ENCODE measurements at regions not wholly inside any gene's neighbourhood (a gene's known extent, or its start where the extent isn't known, plus 50 kb on each side); places are given as distances from the start of the nearest gene placed in this dataset.
"Not testable (repeated sequence)": the region's sequence is repeated elsewhere in the genome, so short reads cannot be mapped to it uniquely, and the experiment has no call there.

- TF ChIP-seq SP1 (IDR thresholded peaks at IDR 0.05), result no peak
- TF ChIP-seq CTBP1 (IDR thresholded peaks at IDR 0.05; ENCODE audit: borderline replicate concordance), result no peak
- no peak for TF ChIP-seq BHLHE40 (IDR thresholded peaks at IDR 0.05; ENCODE audit: borderline replicate concordance)
- no peak for TF ChIP-seq ZNF384 (IDR thresholded peaks at IDR 0.05)
- TF ChIP-seq TARDBP (IDR thresholded peaks at IDR 0.05), result no peak
- no peak for TF ChIP-seq SUZ12 (IDR thresholded peaks at IDR 0.05)
- no peak for TF ChIP-seq FOXK2 (IDR thresholded peaks at IDR 0.05)
- no peak for TF ChIP-seq NFRKB (IDR thresholded peaks at IDR 0.05)
- no peak for TF ChIP-seq FOXA1 (IDR thresholded peaks at IDR 0.05)
- TF ChIP-seq ARNT (IDR thresholded peaks at IDR 0.05), result no peak
- TF ChIP-seq, protein P1, sequence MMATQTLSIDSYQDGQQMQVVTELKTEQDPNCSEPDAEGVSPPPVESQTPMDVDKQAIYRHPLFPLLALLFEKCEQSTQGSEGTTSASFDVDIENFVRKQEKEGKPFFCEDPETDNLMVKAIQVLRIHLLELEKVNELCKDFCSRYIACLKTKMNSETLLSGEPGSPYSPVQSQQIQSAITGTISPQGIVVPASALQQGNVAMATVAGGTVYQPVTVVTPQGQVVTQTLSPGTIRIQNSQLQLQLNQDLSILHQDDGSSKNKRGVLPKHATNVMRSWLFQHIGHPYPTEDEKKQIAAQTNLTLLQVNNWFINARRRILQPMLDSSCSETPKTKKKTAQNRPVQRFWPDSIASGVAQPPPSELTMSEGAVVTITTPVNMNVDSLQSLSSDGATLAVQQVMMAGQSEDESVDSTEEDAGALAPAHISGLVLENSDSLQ (IDR thresholded peaks at IDR 0.05), result no peak
- no peak for TF ChIP-seq ELF4 (IDR thresholded peaks at IDR 0.05)
- no peak for TF ChIP-seq L3MBTL2 (conservative IDR thresholded peaks at IDR 0.05)
- no peak for DNase-seq (ENCODE audit: extremely low spot score)
- ChIA-PET POLR2A (no interaction called here), CTCF (no interaction called here)
These were observed 557.5 kb downstream of the GOLGA6L6 start for GRCh38 chr15:19984101-19984500.

- POLR2A ChIA-PET, result no interaction called here
- no peak for DNase-seq (ENCODE audit: extremely low spot score)
- no peak for TF ChIP-seq TARDBP (IDR thresholded peaks at IDR 0.05)
- CTCF ChIA-PET, result no interaction called here
These were observed 566.6 kb downstream of the GOLGA6L6 start for GRCh38 chr15:19974998-19975397.

DNA sequence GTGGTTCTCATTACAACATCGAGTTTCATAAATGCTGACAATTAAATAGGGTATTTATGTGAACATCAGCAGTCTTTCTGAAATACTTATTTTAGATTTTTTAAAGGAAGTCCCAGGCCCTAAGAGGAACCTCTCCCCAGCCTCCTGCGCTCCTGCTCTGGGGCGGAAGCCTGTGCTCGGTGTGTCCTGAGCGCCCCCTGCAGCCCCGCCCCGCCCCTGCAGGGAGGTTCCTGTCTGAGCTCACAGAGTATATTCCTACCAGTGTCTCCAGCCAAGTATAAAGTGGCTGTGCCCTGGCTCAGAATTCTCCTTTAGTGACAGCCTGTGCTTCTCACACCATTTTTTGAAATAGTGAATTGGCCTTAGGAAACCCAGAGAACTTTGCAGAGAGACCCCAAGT, 567.9 kb downstream of the GOLGA6L6 start:
- TF ChIP-seq CTBP1 (IDR thresholded peaks at IDR 0.05; ENCODE audit: borderline replicate concordance), result no peak
- no peak for TF ChIP-seq L3MBTL2 (conservative IDR thresholded peaks at IDR 0.05)
- no peak for TF ChIP-seq LEF1 (IDR thresholded peaks at IDR 0.05; ENCODE audit: borderline replicate concordance)
- no peak for TF ChIP-seq NFRKB (IDR thresholded peaks at IDR 0.05)
- no peak for TF ChIP-seq FOXM1 (IDR thresholded peaks at IDR 0.05; ENCODE audit: borderline replicate concordance)
- no peak for TF ChIP-seq TARDBP (IDR thresholded peaks at IDR 0.05)
- TF ChIP-seq FOXK2 (IDR thresholded peaks at IDR 0.05), result no peak
- TF ChIP-seq ZNF384 (IDR thresholded peaks at IDR 0.05), result no peak
- no peak for TF ChIP-seq ELF4 (IDR thresholded peaks at IDR 0.05)
- no peak for TF ChIP-seq SP1 (IDR thresholded peaks at IDR 0.05)
- no peak for TF ChIP-seq FOXA1 (IDR thresholded peaks at IDR 0.05)
- TF ChIP-seq ARNT (IDR thresholded peaks at IDR 0.05), result no peak
- no peak for TF ChIP-seq SUZ12 (IDR thresholded peaks at IDR 0.05)
- no peak for TF ChIP-seq HDGF (IDR thresholded peaks at IDR 0.05; ENCODE audit: borderline replicate concordance)
- TF ChIP-seq, protein P1 (IDR thresholded peaks at IDR 0.05), result no peak
- no peak for DNase-seq (ENCODE audit: extremely low spot score)
- POLR2A ChIA-PET, result no interaction called here
- CTCF ChIA-PET, result no interaction called here

- CTCF ChIA-PET; POLR2A ChIA-PET; DNase-seq (ENCODE audit: extremely low spot score): not testable (repeated sequence)
These were observed 569.0 kb downstream of the GOLGA6L6 start for GRCh38 chr15:19972582-19972981.

DNA sequence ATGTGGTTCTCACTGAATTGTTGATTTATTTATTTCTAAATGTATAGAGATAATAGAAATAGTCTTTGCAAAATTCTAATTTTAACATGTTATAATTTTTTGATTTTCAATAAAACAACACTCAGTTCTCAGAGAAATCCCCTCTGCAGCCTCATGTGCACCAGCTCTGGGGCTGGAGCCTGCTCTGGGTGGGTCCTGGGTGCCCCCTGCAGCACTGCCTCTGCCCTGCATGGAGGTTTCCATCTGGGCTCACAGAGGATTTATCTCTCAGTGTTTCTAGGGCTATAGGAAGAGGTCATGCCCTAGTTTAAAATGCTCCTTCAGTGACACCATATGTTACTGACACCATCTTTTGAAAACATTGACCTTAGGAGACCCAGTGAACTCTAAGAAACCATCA, 576.0 kb downstream of the GOLGA6L6 start:
- CTCF ChIA-PET; DNase-seq (ENCODE audit: extremely low spot score); POLR2A ChIA-PET: not testable (repeated sequence)

- CTCF ChIA-PET; POLR2A ChIA-PET; DNase-seq (ENCODE audit: extremely low spot score): not testable (repeated sequence)
These were observed 577.1 kb downstream of the GOLGA6L6 start for GRCh38 chr15:19964480-19964879.

- POLR2A ChIA-PET, result no interaction called here
- TF ChIP-seq SP1 (IDR thresholded peaks at IDR 0.05) (no peak), NFRKB (IDR thresholded peaks at IDR 0.05) (no peak), FOXK2 (IDR thresholded peaks at IDR 0.05) (no peak), ZNF384 (IDR thresholded peaks at IDR 0.05) (no peak), HDGF (IDR thresholded peaks at IDR 0.05; ENCODE audit: borderline replicate concordance) (no peak), ELF4 (IDR thresholded peaks at IDR 0.05) (no peak), FOXA1 (IDR thresholded peaks at IDR 0.05) (no peak), FOXM1 (IDR thresholded peaks at IDR 0.05; ENCODE audit: borderline replicate concordance) (no peak), CTBP1 (IDR thresholded peaks at IDR 0.05; ENCODE audit: borderline replicate concordance) (no peak), BHLHE40 (IDR thresholded peaks at IDR 0.05; ENCODE audit: borderline replicate concordance) (no peak), SUZ12 (IDR thresholded peaks at IDR 0.05) (no peak), ARNT (IDR thresholded peaks at IDR 0.05) (no peak), LEF1 (IDR thresholded peaks at IDR 0.05; ENCODE audit: borderline replicate concordance) (no peak), L3MBTL2 (conservative IDR thresholded peaks at IDR 0.05) (no peak), TARDBP (IDR thresholded peaks at IDR 0.05) (no peak)
- TF ChIP-seq, protein P1 (IDR thresholded peaks at IDR 0.05), result no peak
- CTCF ChIA-PET, result no interaction called here
- DNase-seq (ENCODE audit: extremely low spot score), result no peak
These were observed 585.3 kb downstream of the GOLGA6L6 start for GRCh38 chr15:19956124-19956796.

Measured in HEK293T (cell line).